GM23338 (cell line): ENCODE measurements at regions not wholly inside any gene's neighbourhood (a gene's known extent, or its start where the extent isn't known, plus 50 kb on each side); places are given as distances from the start of the nearest gene placed in this dataset.

Source experiments
- CREB1 ChIP-seq: fragments of 250-450 bp; sonication (Bioruptor Pico); IDR thresholded peaks from 2 replicates; pipeline ENCODE4 v1.5.0; 2020; ENCODE audit warnings: low read depth, mild to moderate bottlenecking, moderate library complexity
- EZH2 ChIP-seq: fragments of 200-600 bp; sonication (generic); IDR thresholded peaks from one replicate; pipeline ENCODE4 v1.8.0; 2017; ENCODE audit warnings: antibody characterized with exemption, mild to moderate bottlenecking, low read depth; ENCODE audit not compliant: unreplicated experiment
- EZH2phosphoT487 ChIP-seq: fragments of 200-600 bp; sonication (generic); IDR thresholded peaks from one replicate; pipeline ENCODE4 v1.8.1; 2018; ENCODE audit warnings: antibody characterized with exemption; ENCODE audit not compliant: unreplicated experiment
- JUNB ChIP-seq: IDR thresholded peaks from one replicate; pipeline ENCODE4 v1.6.1; 2016; ENCODE audit warnings: antibody characterized with exemption; ENCODE audit not compliant: unreplicated experiment
- POLR2AphosphoS5 ChIP-seq: IDR thresholded peaks from 2 replicates; pipeline ENCODE4 v1.6.1; 2016; ENCODE audit warnings: antibody characterized with exemption, low read depth
- STAT1 ChIP-seq: IDR thresholded peaks from one replicate; pipeline ENCODE4 v1.6.1; 2016; ENCODE audit warnings: antibody characterized with exemption; ENCODE audit not compliant: unreplicated experiment
- ZNF114 ChIP-seq: fragments of 250-450 bp; sonication (Bioruptor Pico); IDR thresholded peaks from 2 replicates; pipeline ENCODE4 v1.5.0; 2020; ENCODE audit warnings: mild to moderate bottlenecking, moderate library complexity
- ZNF331 ChIP-seq: fragments of 250-450 bp; sonication (Bioruptor Pico); IDR thresholded peaks from 2 replicates; pipeline ENCODE4 v1.5.0; 2020; ENCODE audit warnings: low read depth, mild to moderate bottlenecking, moderate library complexity
- TF ChIP-seq, protein P1 (sequence below): IDR thresholded peaks from one replicate; pipeline ENCODE4 v1.6.1; 2018; ENCODE audit warnings: antibody characterized with exemption; ENCODE audit not compliant: unreplicated experiment
- TF ChIP-seq, protein P2 (sequence below), 2 experiments: fragments of 200-600 bp in 1 of 2; sonication (generic) in 1 of 2; conservative IDR thresholded peaks; 2 replicates each; pipeline versions ENCODE4 v1.5.1 to v1.6.1; 2016 to 2017; ENCODE audit warnings: antibody characterized with exemption in 2 of 2, low read depth in 2 of 2, mild to moderate bottlenecking in 2 of 2, moderate library complexity in 1 of 2
- TF ChIP-seq, protein P3 (sequence below): IDR thresholded peaks from 2 replicates; pipeline ENCODE4 v1.6.1; 2016; ENCODE audit warnings: antibody characterized with exemption

DNA sequence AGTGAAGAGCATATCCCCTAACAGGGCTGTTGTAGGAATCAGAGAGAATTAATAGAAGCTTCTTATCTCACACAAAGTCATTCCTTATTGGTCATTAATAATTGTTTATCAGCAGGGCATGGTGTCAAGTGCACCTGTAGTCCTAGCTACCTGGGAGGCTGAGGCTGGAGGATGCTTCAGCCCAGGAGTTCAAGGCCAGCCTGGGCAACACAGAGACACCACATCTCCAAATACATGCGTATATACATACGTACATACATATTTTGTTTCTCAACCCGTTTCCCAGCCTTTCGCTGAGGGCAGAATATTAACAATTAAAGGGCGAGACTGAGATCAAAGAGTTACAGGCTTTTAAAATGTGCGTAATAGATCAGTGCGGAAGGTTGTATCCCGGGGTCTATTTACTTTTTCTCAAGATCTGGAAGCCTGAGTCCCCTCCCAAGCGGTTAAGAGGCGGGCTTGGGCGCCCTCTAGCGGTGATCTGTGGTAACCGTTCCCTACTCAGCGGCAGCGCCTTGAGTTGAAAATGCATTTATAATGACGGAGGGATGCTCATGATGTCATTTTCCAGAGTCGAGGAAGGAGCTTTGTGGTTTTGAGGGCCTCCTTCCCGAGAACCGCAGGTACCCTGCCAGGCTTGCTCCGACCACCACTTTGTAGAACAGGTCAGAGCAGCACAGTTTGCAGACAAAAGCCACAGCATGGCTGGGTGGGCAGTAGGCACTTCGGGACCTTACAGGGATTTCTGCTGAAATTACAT, 169.6 kb upstream of the GPR12 start:
- TF ChIP-seq POLR2AphosphoS5, result no peak
- TF ChIP-seq, protein P1, sequence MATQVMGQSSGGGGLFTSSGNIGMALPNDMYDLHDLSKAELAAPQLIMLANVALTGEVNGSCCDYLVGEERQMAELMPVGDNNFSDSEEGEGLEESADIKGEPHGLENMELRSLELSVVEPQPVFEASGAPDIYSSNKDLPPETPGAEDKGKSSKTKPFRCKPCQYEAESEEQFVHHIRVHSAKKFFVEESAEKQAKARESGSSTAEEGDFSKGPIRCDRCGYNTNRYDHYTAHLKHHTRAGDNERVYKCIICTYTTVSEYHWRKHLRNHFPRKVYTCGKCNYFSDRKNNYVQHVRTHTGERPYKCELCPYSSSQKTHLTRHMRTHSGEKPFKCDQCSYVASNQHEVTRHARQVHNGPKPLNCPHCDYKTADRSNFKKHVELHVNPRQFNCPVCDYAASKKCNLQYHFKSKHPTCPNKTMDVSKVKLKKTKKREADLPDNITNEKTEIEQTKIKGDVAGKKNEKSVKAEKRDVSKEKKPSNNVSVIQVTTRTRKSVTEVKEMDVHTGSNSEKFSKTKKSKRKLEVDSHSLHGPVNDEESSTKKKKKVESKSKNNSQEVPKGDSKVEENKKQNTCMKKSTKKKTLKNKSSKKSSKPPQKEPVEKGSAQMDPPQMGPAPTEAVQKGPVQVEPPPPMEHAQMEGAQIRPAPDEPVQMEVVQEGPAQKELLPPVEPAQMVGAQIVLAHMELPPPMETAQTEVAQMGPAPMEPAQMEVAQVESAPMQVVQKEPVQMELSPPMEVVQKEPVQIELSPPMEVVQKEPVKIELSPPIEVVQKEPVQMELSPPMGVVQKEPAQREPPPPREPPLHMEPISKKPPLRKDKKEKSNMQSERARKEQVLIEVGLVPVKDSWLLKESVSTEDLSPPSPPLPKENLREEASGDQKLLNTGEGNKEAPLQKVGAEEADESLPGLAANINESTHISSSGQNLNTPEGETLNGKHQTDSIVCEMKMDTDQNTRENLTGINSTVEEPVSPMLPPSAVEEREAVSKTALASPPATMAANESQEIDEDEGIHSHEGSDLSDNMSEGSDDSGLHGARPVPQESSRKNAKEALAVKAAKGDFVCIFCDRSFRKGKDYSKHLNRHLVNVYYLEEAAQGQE, result no peak
- TF ChIP-seq, protein P2, sequence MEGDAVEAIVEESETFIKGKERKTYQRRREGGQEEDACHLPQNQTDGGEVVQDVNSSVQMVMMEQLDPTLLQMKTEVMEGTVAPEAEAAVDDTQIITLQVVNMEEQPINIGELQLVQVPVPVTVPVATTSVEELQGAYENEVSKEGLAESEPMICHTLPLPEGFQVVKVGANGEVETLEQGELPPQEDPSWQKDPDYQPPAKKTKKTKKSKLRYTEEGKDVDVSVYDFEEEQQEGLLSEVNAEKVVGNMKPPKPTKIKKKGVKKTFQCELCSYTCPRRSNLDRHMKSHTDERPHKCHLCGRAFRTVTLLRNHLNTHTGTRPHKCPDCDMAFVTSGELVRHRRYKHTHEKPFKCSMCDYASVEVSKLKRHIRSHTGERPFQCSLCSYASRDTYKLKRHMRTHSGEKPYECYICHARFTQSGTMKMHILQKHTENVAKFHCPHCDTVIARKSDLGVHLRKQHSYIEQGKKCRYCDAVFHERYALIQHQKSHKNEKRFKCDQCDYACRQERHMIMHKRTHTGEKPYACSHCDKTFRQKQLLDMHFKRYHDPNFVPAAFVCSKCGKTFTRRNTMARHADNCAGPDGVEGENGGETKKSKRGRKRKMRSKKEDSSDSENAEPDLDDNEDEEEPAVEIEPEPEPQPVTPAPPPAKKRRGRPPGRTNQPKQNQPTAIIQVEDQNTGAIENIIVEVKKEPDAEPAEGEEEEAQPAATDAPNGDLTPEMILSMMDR (conservative IDR thresholded peaks at IDR 0.05; ENCODE audit: low read depth in 2 of 2), result peak; percentile 90 to 96
- TF ChIP-seq, protein P3, sequence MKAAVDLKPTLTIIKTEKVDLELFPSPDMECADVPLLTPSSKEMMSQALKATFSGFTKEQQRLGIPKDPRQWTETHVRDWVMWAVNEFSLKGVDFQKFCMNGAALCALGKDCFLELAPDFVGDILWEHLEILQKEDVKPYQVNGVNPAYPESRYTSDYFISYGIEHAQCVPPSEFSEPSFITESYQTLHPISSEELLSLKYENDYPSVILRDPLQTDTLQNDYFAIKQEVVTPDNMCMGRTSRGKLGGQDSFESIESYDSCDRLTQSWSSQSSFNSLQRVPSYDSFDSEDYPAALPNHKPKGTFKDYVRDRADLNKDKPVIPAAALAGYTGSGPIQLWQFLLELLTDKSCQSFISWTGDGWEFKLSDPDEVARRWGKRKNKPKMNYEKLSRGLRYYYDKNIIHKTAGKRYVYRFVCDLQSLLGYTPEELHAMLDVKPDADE, result no peak
- no peak for TF ChIP-seq STAT1
- no peak for TF ChIP-seq ZNF114
- TF ChIP-seq EZH2, result no peak
- no peak for TF ChIP-seq EZH2phosphoT487
- TF ChIP-seq CREB1 (CRISPR knock-in tag), result peak; percentile 86
- TF ChIP-seq JUNB, result no peak
- no peak for TF ChIP-seq ZNF331 (CRISPR knock-in tag)
